ENCODE measurements at regions not wholly inside any gene's neighbourhood (a gene's known extent, or its start where the extent isn't known, plus 50 kb on each side); places are given as distances from the start of the nearest gene placed in this dataset.

GRCh38 chr22:49606562-49607290 lies 220.9 kb downstream of the BRD1 start:
- no peak for DNase-seq (ENCODE audit: low read depth in 2 of 2)

- DNase-seq (ENCODE audit: low read depth in 2 of 2) = no peak
Observed at GRCh38 chr22:49604732-49605302, 222.9 kb downstream of the BRD1 start.

GRCh38 chr22:49603016-49603415 lies 224.7 kb downstream of the BRD1 start:
- no peak for DNase-seq (ENCODE audit: low read depth in 2 of 2)

- no peak for DNase-seq (ENCODE audit: low read depth in 2 of 2)
Observed at GRCh38 chr22:49602481-49602880, 225.2 kb downstream of the BRD1 start.

GRCh38 chr22:49601614-49602321 lies 225.9 kb downstream of the BRD1 start:
- DNase-seq (ENCODE audit: low read depth in 2 of 2) = no peak

- DNase-seq (ENCODE audit: low read depth in 2 of 2) = no peak
Observed at GRCh38 chr22:49600891-49601431, 226.7 kb downstream of the BRD1 start.

- DNase-seq (ENCODE audit: low read depth in 2 of 2) = no peak
Observed at GRCh38 chr22:49600468-49600867, 227.2 kb downstream of the BRD1 start.

GRCh38 chr22:49599691-49600455 lies 227.8 kb downstream of the BRD1 start:
- DNase-seq (ENCODE audit: low read depth in 2 of 2) = no peak

GRCh38 chr22:49599039-49599438 lies 228.6 kb downstream of the BRD1 start:
- DNase-seq (ENCODE audit: low read depth in 2 of 2) = no peak

GRCh38 chr22:49598338-49598737 lies 229.3 kb downstream of the BRD1 start:
- DNase-seq (ENCODE audit: low read depth in 2 of 2) = no peak

GRCh38 chr22:49597428-49598039 lies 230.1 kb downstream of the BRD1 start:
- no peak for DNase-seq (ENCODE audit: low read depth in 2 of 2)

GRCh38 chr22:49595465-49596078 lies 232.1 kb downstream of the BRD1 start:
- DNase-seq (ENCODE audit: low read depth in 2 of 2) = no peak

GRCh38 chr22:49594078-49594477 lies 233.6 kb downstream of the BRD1 start:
- no peak for DNase-seq (ENCODE audit: low read depth in 2 of 2)

- DNase-seq (ENCODE audit: low read depth in 2 of 2) = no peak
Observed at GRCh38 chr22:49593509-49593908, 234.2 kb downstream of the BRD1 start.

GRCh38 chr22:49592780-49593501 lies 234.7 kb downstream of the BRD1 start:
- DNase-seq (ENCODE audit: low read depth in 2 of 2) = no peak

GRCh38 chr22:49590851-49591445 lies 236.7 kb downstream of the BRD1 start:
- no peak for DNase-seq (ENCODE audit: low read depth in 2 of 2)

GRCh38 chr22:49590381-49590780 lies 237.3 kb downstream of the BRD1 start:
- no peak for DNase-seq (ENCODE audit: low read depth in 2 of 2)

- no peak for DNase-seq (ENCODE audit: low read depth in 2 of 2)
Observed at GRCh38 chr22:49589811-49590210, 237.9 kb downstream of the BRD1 start.

- no peak for DNase-seq (ENCODE audit: low read depth in 2 of 2)
Observed at GRCh38 chr22:49589301-49589700, 238.4 kb downstream of the BRD1 start.

- no peak for DNase-seq (ENCODE audit: low read depth in 2 of 2)
Observed at GRCh38 chr22:49588739-49589138, 238.9 kb downstream of the BRD1 start.
